ENCODE measurements at regions not wholly inside any gene's neighbourhood (a gene's known extent, or its start where the extent isn't known, plus 50 kb on each side); places are given as distances from the start of the nearest gene placed in this dataset.

GRCh38 chr2:67338601-67339233 is 58.4 kb upstream of the ETAA1 start:
- no peak for DNase-seq (ENCODE audit: low read depth in 2 of 2)

- no peak for DNase-seq (ENCODE audit: low read depth in 2 of 2)
These were observed 57.8 kb upstream of the ETAA1 start for GRCh38 chr2:67339234-67339885.

GRCh38 chr2:67340133-67341011 is 56.8 kb upstream of the ETAA1 start:
- DNase-seq (ENCODE audit: low read depth in 2 of 2) = no peak

- no peak for DNase-seq (ENCODE audit: low read depth in 2 of 2)
These were observed 56.2 kb upstream of the ETAA1 start for GRCh38 chr2:67341012-67341318.

- no peak for DNase-seq (ENCODE audit: low read depth in 2 of 2)
These were observed 55.8 kb upstream of the ETAA1 start for GRCh38 chr2:67341336-67341735.

- no peak for DNase-seq (ENCODE audit: low read depth in 2 of 2)
These were observed 54.7 kb upstream of the ETAA1 start for GRCh38 chr2:67342394-67342793.

- DNase-seq (ENCODE audit: low read depth in 2 of 2) = no peak
These were observed 50.3 kb upstream of the ETAA1 start for GRCh38 chr2:67346718-67347407.
